AG04450 (cell line): ENCODE measurements at regions not wholly inside any gene's neighbourhood (a gene's known extent, or its start where the extent isn't known, plus 50 kb on each side); places are given as distances from the start of the nearest gene placed in this dataset.
A peak's percentile ranks its signal among the peaks of the same experiment; 100 is the strongest.
"Not testable (repeated sequence)": the region's sequence is repeated elsewhere in the genome, so short reads cannot be mapped to it uniquely, and the experiment has no call there.

Experiments
- CTCF ChIA-PET: fragments of 300-600, 350-600 bp; formaldehyde crosslinking; extraction: SDS; loops from one replicate; lab custom pipeline; 2022; ENCODE audit warnings: antibody characterized with exemption, inconsistent platforms; lab: Charles Lee
- POLR2A ChIA-PET: fragments of 350-600 bp; formaldehyde crosslinking; extraction: SDS; loops from one replicate; lab custom pipeline; 2021; ENCODE audit warnings: antibody characterized with exemption, inconsistent platforms; lab: Yijun Ruan, JAX
- DNase-seq: peaks from one replicate; pipeline ENCODE4 v3.0.0-alpha.2; 2011; ENCODE audit warnings: low read depth, low spot score
- H3K27ac ChIP-seq: one replicate; pipeline ENCODE4 v1.5.1; 2012; ENCODE audit warnings: low read depth, low read length, control low read depth
- H3K27me3 ChIP-seq: one replicate; pipeline ENCODE4 v1.6.0; 2012; ENCODE audit warnings: low read length; ENCODE audit not compliant: control insufficient read depth, insufficient read depth
- H3K4me3 ChIP-seq: 2 replicates; pipeline ENCODE4 v1.5.1; 2011; ENCODE audit warnings: mild to moderate bottlenecking, low read depth, low read length, control low read depth
- H3K9me3 ChIP-seq: 2 replicates; pipeline ENCODE4 v1.5.1; 2012; ENCODE audit warnings: low read length; ENCODE audit not compliant: control insufficient read depth, insufficient read depth
- CTCF ChIP-seq: IDR thresholded peaks from 2 replicates; pipeline ENCODE4 v1.5.1; 2011; ENCODE audit warnings: low read depth, low read length, control low read depth, inconsistent platforms

DNA sequence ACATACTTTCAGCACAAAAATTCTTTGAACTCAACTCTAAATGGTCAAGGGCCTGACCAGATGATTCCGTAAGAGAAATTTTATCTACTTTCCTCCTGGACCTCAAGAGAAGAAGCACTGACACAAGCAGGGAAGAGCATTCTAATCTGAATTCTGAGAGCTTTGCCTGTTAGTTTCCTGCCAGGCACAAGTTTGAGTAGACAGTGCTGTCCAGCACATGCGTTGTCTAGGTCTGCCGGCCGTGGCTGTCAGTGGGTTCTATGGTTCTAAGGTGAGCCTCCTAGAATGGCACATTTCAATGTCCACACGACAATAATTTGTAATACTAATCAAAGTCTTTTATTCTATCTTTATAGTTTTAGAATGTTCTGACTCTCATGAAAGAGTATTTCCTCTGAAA lies 91.9 kb downstream of the RFPL4B start:
- POLR2A ChIA-PET: no interaction called here
- no peak for DNase-seq
- Histone ChIP-seq H3K27me3 (no peaks in the 10 kb centered on the region), H3K9me3 (no peaks in the 10 kb centered on the region), H3K27ac (no peak overlapping the region), H3K4me3 (no peak overlapping the region)
- no peak for TF ChIP-seq CTCF
- CTCF ChIA-PET: no interaction called here

DNA sequence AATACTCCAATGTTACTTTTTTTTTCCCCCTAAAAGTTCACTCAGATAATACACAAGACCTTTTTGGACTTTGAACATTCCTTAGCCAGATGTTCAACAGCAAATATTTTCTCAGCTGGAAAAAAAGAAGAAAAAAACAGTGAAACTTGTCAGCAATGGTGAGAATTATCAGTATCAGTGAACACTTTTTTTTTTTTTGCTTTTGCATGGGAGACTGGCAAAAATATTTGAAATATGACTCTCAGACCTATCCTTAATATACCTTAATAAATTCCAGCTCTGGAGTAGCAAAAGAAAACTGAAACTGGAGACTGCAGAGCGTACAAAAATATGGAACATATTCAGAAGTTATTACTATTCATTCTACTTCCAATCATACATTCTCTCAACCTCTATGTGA lies 92.3 kb downstream of the RFPL4B start:
- CTCF ChIA-PET: interaction anchor here (0.5 to 1.2 kb wide), 2 partner anchors 68 to 638 kb away, joined by 3 read pairs; no protein-coding TSS in a partner anchor
- H3K27me3 ChIP-seq: no peaks in the 10 kb centered on the region
- no peak for TF ChIP-seq CTCF
- POLR2A ChIA-PET: no interaction called here
- H3K9me3 ChIP-seq: no peaks in the 10 kb centered on the region
- DNase-seq: no peak
- H3K4me3 ChIP-seq: no peak overlapping the region
- H3K27ac ChIP-seq: no peak overlapping the region

GRCh38 chr6:112441607-112442006 lies 94.5 kb downstream of the RFPL4B start:
- Histone ChIP-seq H3K27me3 (no peaks in the 10 kb centered on the region), H3K4me3 (no peak overlapping the region), H3K27ac (no peak overlapping the region), H3K9me3 (no peaks in the 10 kb centered on the region)
- DNase-seq: no peak
- CTCF ChIA-PET: no interaction called here
- POLR2A ChIA-PET: no interaction called here
- no peak for TF ChIP-seq CTCF

- Histone ChIP-seq H3K9me3 (no peaks in the 10 kb centered on the region), H3K27ac (no peak overlapping the region), H3K4me3 (no peak overlapping the region), H3K27me3 (no peaks in the 10 kb centered on the region)
- peak; percentile 16; the same call in 1 of the 2 replicates for TF ChIP-seq CTCF
- ChIA-PET CTCF (interaction anchor here (0.6 kb wide), 1 partner anchor 982 kb away, joined by 3 read pairs; no protein-coding TSS in a partner anchor), POLR2A (no interaction called here)
- peak; percentile 53 for DNase-seq
These were observed 96.3 kb downstream of the RFPL4B start for GRCh38 chr6:112443179-112444065.

DNA sequence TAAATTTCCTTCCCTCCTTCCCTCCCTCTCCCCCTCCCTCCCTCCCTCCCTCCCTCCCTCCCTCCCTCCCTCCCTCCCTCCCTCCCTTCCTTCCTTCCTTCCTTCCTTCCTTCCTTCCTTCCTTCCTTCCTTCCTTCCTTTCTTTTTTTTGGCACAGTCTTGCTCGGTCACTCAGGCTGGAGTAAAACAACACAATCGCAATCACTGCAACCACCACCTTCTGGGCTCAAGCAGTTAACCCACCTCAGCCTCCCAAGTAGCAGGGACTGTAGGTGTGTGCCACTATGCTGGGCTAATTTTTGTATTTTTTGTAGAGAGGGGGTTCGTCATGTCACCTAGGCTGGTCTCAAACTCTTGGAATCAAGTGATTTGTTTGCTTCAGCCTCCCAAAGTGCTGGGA lies 101.7 kb downstream of the RFPL4B start:
- CTCF ChIA-PET, POLR2A ChIA-PET: not testable (repeated sequence)

More for the DNA sequence above, 101.7 kb downstream of the RFPL4B start:
- H3K27ac ChIP-seq, H3K9me3 ChIP-seq, DNase-seq, H3K4me3 ChIP-seq, H3K27me3 ChIP-seq: not testable (repeated sequence)
